HL-60 (cell line): ENCODE measurements at regions not wholly inside any gene's neighbourhood (a gene's known extent, or its start where the extent isn't known, plus 50 kb on each side); places are given as distances from the start of the nearest gene placed in this dataset.

Experiments
- DNase-seq, 2 experiments: peaks; one replicate each; pipeline ENCODE4 v3.0.0-alpha.2; 2010 to 2020; ENCODE audit warnings: low read depth in 1 of 2, low spot score in 1 of 2
- H3K27ac ChIP-seq: fragments of 250-450 bp; sonication (Bioruptor Pico); replicated peaks from 2 replicates; pipeline ENCODE4 v1.5.1; 2020; ENCODE audit warnings: mild to moderate bottlenecking, moderate library complexity
- H3K27me3 ChIP-seq: fragments of 250-450 bp; sonication (Bioruptor Pico); 2 replicates; pipeline ENCODE4 v1.5.1; 2021; ENCODE audit warnings: mild to moderate bottlenecking, moderate library complexity; ENCODE audit not compliant: insufficient read depth, poor library complexity, severe bottlenecking
- H3K4me3 ChIP-seq: replicated peaks from 2 replicates; pipeline ENCODE4 v1.5.1; 2011; ENCODE audit warnings: mild to moderate bottlenecking, control low read depth, low read length; ENCODE audit not compliant: insufficient read depth
- CTCF ChIP-seq: IDR thresholded peaks from one replicate; pipeline ENCODE4 v1.5.1; 2011; ENCODE audit warnings: low read length, control low read depth, inconsistent platforms; ENCODE audit not compliant: insufficient read depth
- GABPA ChIP-seq: IDR thresholded peaks from 2 replicates; pipeline ENCODE4 v1.6.1; 2012; ENCODE audit warnings: low read depth
- POLR2AphosphoS5 ChIP-seq: IDR thresholded peaks from 2 replicates; pipeline ENCODE4 v1.6.1; 2012; ENCODE audit warnings: low read depth
- SPI1 ChIP-seq: IDR thresholded peaks from 2 replicates; pipeline ENCODE4 v1.6.1; 2012; ENCODE audit warnings: low read depth, mild to moderate bottlenecking, borderline replicate concordance
- TF ChIP-seq, protein P1 (sequence below): IDR thresholded peaks from 2 replicates; pipeline ENCODE4 v1.6.1; 2012; ENCODE audit warnings: low read depth; ENCODE audit not compliant: insufficient replicate concordance

GRCh38 chr5:155936520-155937406 is 390.2 kb upstream of the SGCD start:
- Histone ChIP-seq H3K27me3 (no peaks in the 10 kb centered on the region), H3K4me3 (no peak overlapping the region), H3K27ac (no peak overlapping the region)
- no peak for DNase-seq
- TF ChIP-seq, protein P1, sequence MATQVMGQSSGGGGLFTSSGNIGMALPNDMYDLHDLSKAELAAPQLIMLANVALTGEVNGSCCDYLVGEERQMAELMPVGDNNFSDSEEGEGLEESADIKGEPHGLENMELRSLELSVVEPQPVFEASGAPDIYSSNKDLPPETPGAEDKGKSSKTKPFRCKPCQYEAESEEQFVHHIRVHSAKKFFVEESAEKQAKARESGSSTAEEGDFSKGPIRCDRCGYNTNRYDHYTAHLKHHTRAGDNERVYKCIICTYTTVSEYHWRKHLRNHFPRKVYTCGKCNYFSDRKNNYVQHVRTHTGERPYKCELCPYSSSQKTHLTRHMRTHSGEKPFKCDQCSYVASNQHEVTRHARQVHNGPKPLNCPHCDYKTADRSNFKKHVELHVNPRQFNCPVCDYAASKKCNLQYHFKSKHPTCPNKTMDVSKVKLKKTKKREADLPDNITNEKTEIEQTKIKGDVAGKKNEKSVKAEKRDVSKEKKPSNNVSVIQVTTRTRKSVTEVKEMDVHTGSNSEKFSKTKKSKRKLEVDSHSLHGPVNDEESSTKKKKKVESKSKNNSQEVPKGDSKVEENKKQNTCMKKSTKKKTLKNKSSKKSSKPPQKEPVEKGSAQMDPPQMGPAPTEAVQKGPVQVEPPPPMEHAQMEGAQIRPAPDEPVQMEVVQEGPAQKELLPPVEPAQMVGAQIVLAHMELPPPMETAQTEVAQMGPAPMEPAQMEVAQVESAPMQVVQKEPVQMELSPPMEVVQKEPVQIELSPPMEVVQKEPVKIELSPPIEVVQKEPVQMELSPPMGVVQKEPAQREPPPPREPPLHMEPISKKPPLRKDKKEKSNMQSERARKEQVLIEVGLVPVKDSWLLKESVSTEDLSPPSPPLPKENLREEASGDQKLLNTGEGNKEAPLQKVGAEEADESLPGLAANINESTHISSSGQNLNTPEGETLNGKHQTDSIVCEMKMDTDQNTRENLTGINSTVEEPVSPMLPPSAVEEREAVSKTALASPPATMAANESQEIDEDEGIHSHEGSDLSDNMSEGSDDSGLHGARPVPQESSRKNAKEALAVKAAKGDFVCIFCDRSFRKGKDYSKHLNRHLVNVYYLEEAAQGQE: no peak
- no peak for TF ChIP-seq GABPA
- TF ChIP-seq CTCF: no peak
- TF ChIP-seq POLR2AphosphoS5: no peak
- no peak for TF ChIP-seq SPI1

DNA sequence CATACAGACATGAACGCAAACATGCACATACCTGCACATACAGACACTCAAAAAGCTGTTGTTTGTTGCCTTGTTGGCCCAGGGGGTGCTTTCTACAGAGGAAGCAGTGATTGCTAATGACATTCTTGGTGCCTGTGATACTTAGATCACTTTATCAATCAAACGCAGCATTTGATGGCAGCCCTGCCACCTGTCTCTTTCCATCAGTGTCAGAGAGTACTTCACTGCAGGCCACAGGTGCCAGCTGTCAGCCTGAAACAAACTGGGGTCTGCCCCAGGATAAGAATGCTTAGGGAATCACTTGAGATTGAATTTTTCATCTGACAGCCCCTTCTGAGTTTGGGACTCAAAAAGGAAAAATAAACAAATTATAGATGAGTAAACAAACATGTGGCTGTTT is 388.9 kb upstream of the SGCD start:
- Histone ChIP-seq H3K27ac (no peak overlapping the region), H3K4me3 (no peak overlapping the region), H3K27me3 (no peaks in the 10 kb centered on the region)
- no peak for DNase-seq
- TF ChIP-seq POLR2AphosphoS5: no peak
- TF ChIP-seq, protein P1: no peak
- no peak for TF ChIP-seq SPI1
- TF ChIP-seq CTCF: no peak
- no peak for TF ChIP-seq GABPA

DNA sequence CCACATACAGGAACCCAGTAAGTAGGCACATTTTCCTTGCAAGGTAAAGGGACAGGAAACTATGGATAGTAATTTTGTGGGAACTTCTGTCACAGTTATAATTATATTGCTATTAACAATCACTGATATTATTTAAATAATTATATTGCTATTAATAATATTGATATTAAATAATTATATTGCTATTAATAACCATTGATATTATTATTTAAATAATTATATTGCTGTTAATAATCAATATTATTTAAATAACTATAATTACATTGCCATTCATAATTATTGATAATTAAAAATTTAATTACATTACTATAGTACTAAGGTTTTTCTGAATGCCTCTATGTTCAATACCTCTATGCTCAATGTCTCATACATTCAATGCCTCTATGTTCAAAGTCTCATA is 385.6 kb upstream of the SGCD start:
- Histone ChIP-seq H3K4me3 (no peak overlapping the region), H3K27ac (no peak overlapping the region), H3K27me3 (no peaks in the 10 kb centered on the region)
- TF ChIP-seq SPI1: no peak
- no peak for TF ChIP-seq GABPA
- no peak for DNase-seq

GRCh38 chr5:155943516-155944407 is 383.2 kb upstream of the SGCD start:
- peak in 1 of 2 experiments; percentile 16 for DNase-seq
- H3K27ac ChIP-seq: no peak overlapping the region
- peak; percentile 67 for TF ChIP-seq SPI1
- no peak for TF ChIP-seq GABPA
- TF ChIP-seq, protein P1: no peak
- peak; percentile 38 for TF ChIP-seq CTCF
- TF ChIP-seq POLR2AphosphoS5: no peak
- H3K4me3 ChIP-seq: no peak overlapping the region
- no peaks in the 10 kb centered on the region for H3K27me3 ChIP-seq
